Stimulated activated CD4-positive, alpha-beta T cell treated with anti-CD3 and anti-CD28 coated beads, Interleukin-12 subunit alpha, Interleukin-12 subunit beta, amount 100 ng/mL, for 4 hours (primary cell): ENCODE measurements at regions not wholly inside any gene's neighbourhood (a gene's known extent, or its start where the extent isn't known, plus 50 kb on each side); places are given as distances from the start of the nearest gene placed in this dataset.
"Not testable (repeated sequence)": the region's sequence is repeated elsewhere in the genome, so short reads cannot be mapped to it uniquely, and the experiment has no call there.

Experiments used
- DNase-seq: peaks from one replicate; pipeline ENCODE4 v3.0.0-alpha.2; 2020

GRCh38 chr17:20387549-20387948 lies 79.8 kb downstream of the LGALS9B start:
- not testable (repeated sequence) for DNase-seq

GRCh38 chr17:20381358-20382300 lies 85.7 kb downstream of the LGALS9B start:
- peak; percentile 8 for DNase-seq

- not testable (repeated sequence) for DNase-seq
These were observed 86.7 kb downstream of the LGALS9B start for GRCh38 chr17:20380625-20381024.

GRCh38 chr17:20379251-20379650 lies 88.1 kb downstream of the LGALS9B start:
- DNase-seq, result not testable (repeated sequence)

GRCh38 chr17:20376642-20377041 lies 90.7 kb downstream of the LGALS9B start:
- DNase-seq, result not testable (repeated sequence)

GRCh38 chr17:20375745-20376144 lies 91.6 kb downstream of the LGALS9B start:
- not testable (repeated sequence) for DNase-seq
